IMR-90 (cell line): ENCODE measurements at regions not wholly inside any gene's neighbourhood (a gene's known extent, or its start where the extent isn't known, plus 50 kb on each side); places are given as distances from the start of the nearest gene placed in this dataset.
A peak's percentile ranks its signal among the peaks of the same experiment; 100 is the strongest.

Source experiments
- ATAC-seq: fragments of 200-7000 bp; cut with Tn5 transposase; 2 replicates; pipeline ENCODE4 v1.9.1; 2020; ENCODE audit warnings: low read depth, mild to moderate bottlenecking, moderate library complexity
- BruUV-seq: library from RNA; stranded (reverse); fragments of 400-500 nt; replicated peaks from 2 replicates; lab custom pipeline; 2021; lab: Mats Ljungman, UMichigan
- CTCF ChIA-PET: fragments of 300-600 bp; formaldehyde crosslinking; extraction: SDS; loops from one replicate; lab custom pipeline; 2021; ENCODE audit warnings: antibody characterized with exemption; lab: Yijun Ruan, JAX
- POLR2A ChIA-PET: fragments of 300-600 bp; sonication (Branson Sonifier 250); formaldehyde crosslinking; loops from one replicate; lab custom pipeline; 2022; ENCODE audit warnings: antibody characterized with exemption; ENCODE audit not compliant: unreplicated experiment; lab: Charles Lee
- DNase-seq: peaks from one replicate; pipeline ENCODE4 v3.0.0; 2013
- H2AFZ ChIP-seq: replicated peaks from 2 replicates; pipeline ENCODE3; 2013; ENCODE audit warnings: low read length, mild to moderate bottlenecking; ENCODE audit not compliant: poor library complexity
- H2AK5ac ChIP-seq: 2 replicates; pipeline ENCODE4 v1.6.1; 2013; ENCODE audit warnings: low read depth, low read length, inconsistent platforms
- H2AK9ac ChIP-seq: replicated peaks from 2 replicates; pipeline ENCODE3; 2013; ENCODE audit warnings: mild to moderate bottlenecking, low read depth, low read length, moderate library complexity; ENCODE audit not compliant: poor library complexity
- H2BK120ac ChIP-seq: 2 replicates; pipeline ENCODE4 v1.6.1; 2013; ENCODE audit warnings: low read depth, low read length, inconsistent platforms
- H2BK15ac ChIP-seq: 3 replicates; pipeline ENCODE4 v1.6.1; 2013; ENCODE audit warnings: low read depth, low read length, inconsistent platforms
- H2BK20ac ChIP-seq: 2 replicates; pipeline ENCODE4 v1.6.1; 2013; ENCODE audit warnings: low read depth, mild to moderate bottlenecking, inconsistent platforms, low read length, moderate library complexity
- H2BK5ac ChIP-seq: 2 replicates; pipeline ENCODE4 v1.6.1; 2013; ENCODE audit warnings: mild to moderate bottlenecking, low read depth, low read length, inconsistent platforms; ENCODE audit not compliant: poor library complexity, severe bottlenecking
- H3K14ac ChIP-seq: replicated peaks from 2 replicates; pipeline ENCODE4 v1.6.1; 2013; ENCODE audit warnings: low read depth, low read length, inconsistent platforms
- H3K18ac ChIP-seq: 2 replicates; pipeline ENCODE4 v1.6.1; 2013; ENCODE audit warnings: low read depth, low read length, control low read depth
- H3K23ac ChIP-seq: 2 replicates; pipeline ENCODE4 v1.6.1; 2013; ENCODE audit warnings: low read depth, low read length, inconsistent platforms
- H3K27ac ChIP-seq: 2 replicates; pipeline ENCODE4 v1.5.1; 2013; ENCODE audit warnings: mild to moderate bottlenecking, control low read depth, low read length; ENCODE audit not compliant: insufficient read depth
- H3K27me3 ChIP-seq: 2 replicates; pipeline ENCODE4 v1.6.1; 2013; ENCODE audit warnings: low read length; ENCODE audit not compliant: control insufficient read depth, insufficient read depth
- H3K36me3 ChIP-seq: 2 replicates; pipeline ENCODE4 v1.6.1; 2013; ENCODE audit warnings: low read length, mixed read lengths; ENCODE audit not compliant: control insufficient read depth, insufficient read depth
- H3K4ac ChIP-seq: 2 replicates; pipeline ENCODE4 v1.6.1; 2013; ENCODE audit warnings: low read depth, low read length, inconsistent platforms
- H3K4me1 ChIP-seq: 2 replicates; pipeline ENCODE4 v1.6.1; 2013; ENCODE audit warnings: low read length, mixed read lengths; ENCODE audit not compliant: control insufficient read depth, insufficient read depth
- H3K4me2 ChIP-seq: 2 replicates; pipeline ENCODE4 v1.6.1; 2013; ENCODE audit warnings: low read depth, mild to moderate bottlenecking, control low read depth, low read length, moderate library complexity
- H3K4me3 ChIP-seq: 2 replicates; pipeline ENCODE4 v1.5.1; 2013; ENCODE audit warnings: low read depth, mild to moderate bottlenecking, control low read depth, low read length, moderate library complexity; ENCODE audit not compliant: insufficient read depth
- H3K56ac ChIP-seq: 2 replicates; pipeline ENCODE4 v1.6.1; 2013; ENCODE audit warnings: low read length, inconsistent platforms; ENCODE audit not compliant: insufficient read depth; ENCODE audit errors: extremely low read depth
- H3K79me1 ChIP-seq, 2 experiments: 2 replicates each; pipeline ENCODE4 v1.6.1; 2013; ENCODE audit warnings: low read length in 2 of 2, inconsistent platforms in 1 of 2, low read depth in 1 of 2
- H3K9ac ChIP-seq: 2 replicates; pipeline ENCODE4 v1.6.1; 2013; ENCODE audit warnings: low read depth, low read length, control low read depth
- H3K9me1 ChIP-seq: 2 replicates; pipeline ENCODE4 v1.6.1; 2013; ENCODE audit warnings: low read length, inconsistent platforms; ENCODE audit not compliant: insufficient read depth
- H3K9me3 ChIP-seq: 2 replicates; pipeline ENCODE4 v1.6.1; 2013; ENCODE audit warnings: low read length; ENCODE audit not compliant: control insufficient read depth, insufficient read depth
- H4K20me1 ChIP-seq: 2 replicates; pipeline ENCODE4 v1.6.1; 2013; ENCODE audit warnings: low read length, inconsistent platforms; ENCODE audit not compliant: insufficient read depth
- H4K5ac ChIP-seq: 2 replicates; pipeline ENCODE4 v1.6.1; 2013; ENCODE audit warnings: mild to moderate bottlenecking, low read depth, low read length, control low read depth
- H4K8ac ChIP-seq, 2 experiments: 2 replicates each; pipeline ENCODE4 v1.6.1; 2013; ENCODE audit warnings: low read depth in 2 of 2, low read length in 2 of 2, control low read depth in 1 of 2, inconsistent platforms in 1 of 2
- H4K91ac ChIP-seq: 2 replicates; pipeline ENCODE4 v1.6.1; 2013; ENCODE audit warnings: low read depth, low read length, inconsistent platforms; ENCODE audit not compliant: insufficient read depth
- BHLHE40 ChIP-seq: fragments of 150-350 bp; IDR thresholded peaks from 2 replicates; pipeline ENCODE4 v1.6.1; 2016; ENCODE audit warnings: mild to moderate bottlenecking, low read depth, low read length
- CEBPB ChIP-seq: IDR thresholded peaks from 2 replicates; pipeline ENCODE4 v1.6.1; 2012; ENCODE audit warnings: low read depth, low read length, improper control_type of control experiment
- CHD1 ChIP-seq: IDR thresholded peaks from 2 replicates; pipeline ENCODE4 v1.6.1; 2012; ENCODE audit warnings: low read depth, low read length, improper control_type of control experiment
- CTCF ChIP-seq: conservative IDR thresholded peaks from 2 replicates; pipeline ENCODE4 v1.5.1; 2012; ENCODE audit warnings: mild to moderate bottlenecking, low read depth, low read length, improper control_type of control experiment
- FOS ChIP-seq: fragments of 150-350 bp; IDR thresholded peaks from 2 replicates; pipeline ENCODE4 v1.6.1; 2016; ENCODE audit warnings: low read depth, low read length
- MAFK ChIP-seq: IDR thresholded peaks from 2 replicates; pipeline ENCODE4 v1.6.1; 2012; ENCODE audit warnings: low read depth, low read length, improper control_type of control experiment
- MAZ ChIP-seq: IDR thresholded peaks from 2 replicates; pipeline ENCODE4 v1.6.1; 2012; ENCODE audit warnings: low read depth, mild to moderate bottlenecking, low read length, improper control_type of control experiment, moderate library complexity, borderline replicate concordance
- MXI1 ChIP-seq: IDR thresholded peaks from 2 replicates; pipeline ENCODE4 v1.6.1; 2012; ENCODE audit warnings: low read depth, mild to moderate bottlenecking, low read length, moderate library complexity, borderline replicate concordance
- NFE2L2 ChIP-seq: fragments of 150-350 bp; IDR thresholded peaks from 2 replicates; pipeline ENCODE4 v1.6.1; 2016; ENCODE audit warnings: low read depth, mild to moderate bottlenecking, low read length
- POLR2A ChIP-seq: IDR thresholded peaks from 2 replicates; pipeline ENCODE4 v1.6.1; 2012; ENCODE audit warnings: mild to moderate bottlenecking, low read depth, low read length
- RAD21 ChIP-seq: IDR thresholded peaks from 2 replicates; pipeline ENCODE4 v1.6.1; 2012; ENCODE audit warnings: low read length, improper control_type of control experiment
- RCOR1 ChIP-seq: IDR thresholded peaks from 2 replicates; pipeline ENCODE4 v1.6.1; 2012; ENCODE audit warnings: mild to moderate bottlenecking, low read length, improper control_type of control experiment; ENCODE audit not compliant: insufficient replicate concordance
- RFX5 ChIP-seq: IDR thresholded peaks from 2 replicates; pipeline ENCODE4 v1.8.0; 2012; ENCODE audit warnings: low read depth, mild to moderate bottlenecking, low read length, moderate library complexity
- SMC3 ChIP-seq: fragments of 150-350 bp; IDR thresholded peaks from 2 replicates; pipeline ENCODE4 v1.6.1; 2016; ENCODE audit warnings: low read depth, mild to moderate bottlenecking, antibody characterized with exemption, low read length, moderate library complexity
- WGBS, 2 experiments: methylation state at CpG; one replicate each; pipeline versions ENCODE4 v1.1.5 to v1.1.7; 2013; ENCODE audit warnings: missing lambda C conversion rate in 2 of 2; ENCODE audit not compliant: insufficient read length in 1 of 2; ENCODE audit errors: extremely low coverage in 2 of 2; 5-methylcytosine and 5-hydroxymethylcytosine counted together
- dilution Hi-C: fragments of 300-500 bp; cut with HindIII; formaldehyde crosslinking; loops from one replicate; pipeline ENCODE4 v1.14.3; 2018; ENCODE audit warnings: low sequenced_read_pairs; ENCODE audit not compliant: unreplicated experiment
- in situ Hi-C: fragments of 300-500 bp; cut with MboI; formaldehyde crosslinking; loops from 3 replicates; pipeline ENCODE4 v1.14.3; 2019; ENCODE audit warnings: low sequenced_read_pairs, inconsistent platforms, mixed read lengths
- intact Hi-C: fragments of 100-400 bp; cut with micrococcal nuclease; formaldehyde crosslinking; loops from 2 replicates; pipeline ENCODE4 v1.10.0; 2022
- TF ChIP-seq, protein P1 (sequence below): fragments of 150-350 bp; IDR thresholded peaks from 2 replicates; pipeline ENCODE4 v1.6.1; 2017; ENCODE audit warnings: mild to moderate bottlenecking, antibody characterized with exemption, low read length, low read depth
- TF ChIP-seq, protein P2 (sequence below): fragments of 150-350 bp; IDR thresholded peaks from 2 replicates; pipeline ENCODE4 v1.6.1; 2016; ENCODE audit warnings: low read depth, mild to moderate bottlenecking, low read length, moderate library complexity, borderline replicate concordance

DNA sequence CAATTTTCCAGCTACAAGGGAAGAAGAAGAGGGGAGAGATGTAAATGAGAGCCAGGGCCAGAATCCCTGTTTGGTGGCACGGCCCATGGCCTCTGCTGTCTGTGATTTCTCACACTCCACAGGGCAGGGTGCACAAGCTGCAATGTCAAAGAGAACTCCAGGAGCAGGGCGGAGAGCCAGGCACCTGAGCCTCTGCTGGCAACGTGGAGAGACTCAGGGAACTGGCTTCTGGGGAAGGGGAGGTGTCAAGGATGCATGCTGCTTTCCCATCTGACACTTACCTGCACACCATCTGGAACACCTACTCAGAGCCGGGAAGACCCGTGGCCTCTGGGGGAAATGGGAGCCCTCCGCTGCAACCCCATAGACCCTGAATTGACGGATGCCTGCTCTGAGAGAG is 507.5 kb upstream of the NR2F2 start:
- no peaks in the 10 kb centered on the region for H3K79me1 ChIP-seq
- H2BK15ac ChIP-seq, result no peak overlapping the region
- no peak overlapping the region for H3K4me3 ChIP-seq
- no peaks in the 10 kb centered on the region for H3K9me1 ChIP-seq
- ChIA-PET CTCF (no interaction called here), POLR2A (no interaction called here)
- H3K4ac ChIP-seq, result no peak overlapping the region
- H3K4me1 ChIP-seq, result no peaks in the 10 kb centered on the region
- no peak overlapping the region for H2BK20ac ChIP-seq
- no peaks in the 10 kb centered on the region for H3K27me3 ChIP-seq
- no peak overlapping the region for H3K9ac ChIP-seq
- H3K36me3 ChIP-seq, result no peaks in the 10 kb centered on the region
- H2AK5ac ChIP-seq, result peak overlapping the region; percentile 4; the same call in 1 of the 2 replicates
- H4K5ac ChIP-seq, result no peak overlapping the region
- no TSS peak for BruUV-seq
- no peak overlapping the region for H3K56ac ChIP-seq
- H3K14ac ChIP-seq, result no peak overlapping the region
- no peak overlapping the region for H3K27ac ChIP-seq
- H4K8ac ChIP-seq, result no peak overlapping the region
- H4K91ac ChIP-seq, result no peak overlapping the region
- in situ Hi-C loops, result no loop called here
- no peaks in the 10 kb centered on the region for H3K9me3 ChIP-seq
- no peaks in the 10 kb centered on the region for H4K20me1 ChIP-seq
- no peak for TF ChIP-seq MAZ
- TF ChIP-seq CHD1, result no peak
- TF ChIP-seq POLR2A, result no peak
- no peak for TF ChIP-seq RCOR1
- no peak for TF ChIP-seq NFE2L2
- TF ChIP-seq, protein P1, sequence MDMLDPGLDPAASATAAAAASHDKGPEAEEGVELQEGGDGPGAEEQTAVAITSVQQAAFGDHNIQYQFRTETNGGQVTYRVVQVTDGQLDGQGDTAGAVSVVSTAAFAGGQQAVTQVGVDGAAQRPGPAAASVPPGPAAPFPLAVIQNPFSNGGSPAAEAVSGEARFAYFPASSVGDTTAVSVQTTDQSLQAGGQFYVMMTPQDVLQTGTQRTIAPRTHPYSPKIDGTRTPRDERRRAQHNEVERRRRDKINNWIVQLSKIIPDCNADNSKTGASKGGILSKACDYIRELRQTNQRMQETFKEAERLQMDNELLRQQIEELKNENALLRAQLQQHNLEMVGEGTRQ, result no peak
- TF ChIP-seq CTCF, result no peak
- no peak for TF ChIP-seq RFX5
- no peak for TF ChIP-seq RAD21
- TF ChIP-seq FOS, result no peak
- no peak for TF ChIP-seq CEBPB
- TF ChIP-seq MAFK, result no peak
- TF ChIP-seq BHLHE40, result no peak
- TF ChIP-seq, protein P2, sequence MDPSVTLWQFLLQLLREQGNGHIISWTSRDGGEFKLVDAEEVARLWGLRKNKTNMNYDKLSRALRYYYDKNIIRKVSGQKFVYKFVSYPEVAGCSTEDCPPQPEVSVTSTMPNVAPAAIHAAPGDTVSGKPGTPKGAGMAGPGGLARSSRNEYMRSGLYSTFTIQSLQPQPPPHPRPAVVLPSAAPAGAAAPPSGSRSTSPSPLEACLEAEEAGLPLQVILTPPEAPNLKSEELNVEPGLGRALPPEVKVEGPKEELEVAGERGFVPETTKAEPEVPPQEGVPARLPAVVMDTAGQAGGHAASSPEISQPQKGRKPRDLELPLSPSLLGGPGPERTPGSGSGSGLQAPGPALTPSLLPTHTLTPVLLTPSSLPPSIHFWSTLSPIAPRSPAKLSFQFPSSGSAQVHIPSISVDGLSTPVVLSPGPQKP, result no peak
- no peak for TF ChIP-seq MXI1
- no peak for TF ChIP-seq SMC3
- no peak overlapping the region for H2BK5ac ChIP-seq
- no peak overlapping the region for H2AK9ac ChIP-seq
- WGBS, 2 experiments, result no CpG with 5 or more reads among the region's 7 CpGs
- no peak for DNase-seq
- dilution Hi-C loops, result no loop called here
- intact Hi-C loops, result no loop called here
- H3K23ac ChIP-seq, result no peak overlapping the region
- no peak for ATAC-seq
- no peak overlapping the region for H2BK120ac ChIP-seq
- H3K4me2 ChIP-seq, result no peak overlapping the region
- H2AFZ ChIP-seq, result no peak overlapping the region
- H3K18ac ChIP-seq, result no peak overlapping the region
